Naive thymus-derived CD4-positive, alpha-beta T cell (primary cell): ENCODE measurements at regions not wholly inside any gene's neighbourhood (a gene's known extent, or its start where the extent isn't known, plus 50 kb on each side); places are given as distances from the start of the nearest gene placed in this dataset.
"Not testable (repeated sequence)": the region's sequence is repeated elsewhere in the genome, so short reads cannot be mapped to it uniquely, and the experiment has no call there.

Experiments
- ATAC-seq: fragments of 150-1000 bp; cut with Tn5 transposase; 2 replicates; pipeline ENCODE4 v1.10.0; 2021; ENCODE audit warnings: mild to moderate bottlenecking, moderate library complexity
- CTCF ChIA-PET: fragments of 350-600 bp; sonication (Branson Sonifier 250); formaldehyde crosslinking; loops from one replicate; lab custom pipeline; 2021; ENCODE audit warnings: antibody characterized with exemption; lab: Charles Lee
- POLR2A ChIA-PET: fragments of 350-600 bp; sonication (Branson Sonifier 250); formaldehyde crosslinking; loops from one replicate; lab custom pipeline; 2021; ENCODE audit warnings: antibody characterized with exemption, inconsistent platforms; lab: Charles Lee
- DNase-seq, 9 donors: peaks; one replicate each; pipeline versions ENCODE4 v3.0.0 to v3.0.0-alpha.2; 2020 to 2022; ENCODE audit warnings: mixed read lengths in 1 of 9
- H3K27ac ChIP-seq: one replicate; pipeline ENCODE4 v1.7.0; 2013; ENCODE audit warnings: mild to moderate bottlenecking, low read depth, low read length, moderate library complexity
- H3K27me3 ChIP-seq, 2 donors: one replicate each; pipeline ENCODE4 v1.7.0; 2013; ENCODE audit warnings: low read length in 2 of 2, mild to moderate bottlenecking in 2 of 2, moderate library complexity in 2 of 2; ENCODE audit not compliant: control insufficient read depth in 2 of 2, insufficient read depth in 2 of 2
- H3K36me3 ChIP-seq, 3 experiments: 1 replicate in 2 of 3; 2 replicates in 1 of 3; pipeline ENCODE4 v1.7.0; 2013; ENCODE audit warnings: low read length in 3 of 3, mild to moderate bottlenecking in 3 of 3, moderate library complexity in 1 of 3; ENCODE audit not compliant: insufficient read depth in 3 of 3, control insufficient read depth in 2 of 3
- H3K4me1 ChIP-seq, 2 donors: one replicate each; pipeline ENCODE4 v1.7.0; 2013; ENCODE audit warnings: low read length in 2 of 2, mild to moderate bottlenecking in 2 of 2, moderate library complexity in 1 of 2; ENCODE audit not compliant: control insufficient read depth in 2 of 2, insufficient read depth in 2 of 2
- H3K4me3 ChIP-seq: 2 replicates; pipeline ENCODE4 v1.7.0; 2013; ENCODE audit warnings: mild to moderate bottlenecking, low read length
- H3K9me3 ChIP-seq, 3 experiments: 1 replicate in 2 of 3; 2 replicates in 1 of 3; pipeline ENCODE4 v1.7.0; 2013; ENCODE audit warnings: low read length in 3 of 3; ENCODE audit not compliant: control insufficient read depth in 2 of 3
- H3K27ac Mint-ChIP-seq, 9 donors: one replicate each; pipeline ENCODE4 v1.8.0; 2020 to 2022; ENCODE audit warnings: mixed read lengths in 9 of 9, mild to moderate bottlenecking in 8 of 9, moderate library complexity in 5 of 9, inconsistent platforms in 2 of 9
- H3K27me3 Mint-ChIP-seq, 5 donors: one replicate each; pipeline ENCODE4 v1.8.0; 2021 to 2022; ENCODE audit warnings: mixed read lengths in 5 of 5, mild to moderate bottlenecking in 1 of 5
- H3K36me3 Mint-ChIP-seq, 5 donors: one replicate each; pipeline ENCODE4 v1.8.0; 2020 to 2022; ENCODE audit warnings: mixed read lengths in 5 of 5, mild to moderate bottlenecking in 3 of 5, inconsistent platforms in 1 of 5
- H3K4me1 Mint-ChIP-seq, 7 donors: one replicate each; pipeline ENCODE4 v1.8.0; 2020 to 2022; ENCODE audit warnings: mixed read lengths in 7 of 7, mild to moderate bottlenecking in 3 of 7, inconsistent platforms in 1 of 7
- H3K4me3 Mint-ChIP-seq, 10 donors: one replicate each; pipeline ENCODE4 v1.8.0; 2020 to 2022; ENCODE audit warnings: mild to moderate bottlenecking in 10 of 10, mixed read lengths in 10 of 10, moderate library complexity in 6 of 10, inconsistent platforms in 2 of 10
- H3K9me3 Mint-ChIP-seq, 11 donors: one replicate each; pipeline ENCODE4 v1.8.0; 2020 to 2022; ENCODE audit warnings: mixed read lengths in 11 of 11, mild to moderate bottlenecking in 4 of 11, inconsistent platforms in 1 of 11, moderate library complexity in 1 of 11
- intact Hi-C, 2 donors: fragments of 100-400 bp; cut with micrococcal nuclease; formaldehyde crosslinking; loops; one replicate each; pipeline ENCODE4 v1.15.1; 2023

- Histone ChIP-seq H3K36me3 (no peaks in the 10 kb centered on the region), H3K4me1 (no peaks in the 10 kb centered on the region), H3K27me3 (no peaks in the 10 kb centered on the region), H3K9me3 (no peaks in the 10 kb centered on the region), H3K27ac (no peak overlapping the region), H3K4me3 (no peak overlapping the region)
- H3K27ac Mint-ChIP-seq = no peak overlapping the region
- intact Hi-C loops = no loop called here
- H3K4me1 Mint-ChIP-seq = no peaks in the 10 kb centered on the region
- no peak for DNase-seq
- H3K9me3 Mint-ChIP-seq = no peaks in the 10 kb centered on the region
- H3K27me3 Mint-ChIP-seq = no peaks in the 10 kb centered on the region
- no peak for ATAC-seq
- H3K4me3 Mint-ChIP-seq = no peak overlapping the region
- CTCF ChIA-PET = no interaction called here
- POLR2A ChIA-PET = no interaction called here
- peaks cover 0 to 3% (median 0%) of the 10 kb centered on the region in 5 donors for H3K36me3 Mint-ChIP-seq
These were observed 53.9 kb upstream of the RCE1 start for GRCh38 chr11:66789097-66789890.

DNA sequence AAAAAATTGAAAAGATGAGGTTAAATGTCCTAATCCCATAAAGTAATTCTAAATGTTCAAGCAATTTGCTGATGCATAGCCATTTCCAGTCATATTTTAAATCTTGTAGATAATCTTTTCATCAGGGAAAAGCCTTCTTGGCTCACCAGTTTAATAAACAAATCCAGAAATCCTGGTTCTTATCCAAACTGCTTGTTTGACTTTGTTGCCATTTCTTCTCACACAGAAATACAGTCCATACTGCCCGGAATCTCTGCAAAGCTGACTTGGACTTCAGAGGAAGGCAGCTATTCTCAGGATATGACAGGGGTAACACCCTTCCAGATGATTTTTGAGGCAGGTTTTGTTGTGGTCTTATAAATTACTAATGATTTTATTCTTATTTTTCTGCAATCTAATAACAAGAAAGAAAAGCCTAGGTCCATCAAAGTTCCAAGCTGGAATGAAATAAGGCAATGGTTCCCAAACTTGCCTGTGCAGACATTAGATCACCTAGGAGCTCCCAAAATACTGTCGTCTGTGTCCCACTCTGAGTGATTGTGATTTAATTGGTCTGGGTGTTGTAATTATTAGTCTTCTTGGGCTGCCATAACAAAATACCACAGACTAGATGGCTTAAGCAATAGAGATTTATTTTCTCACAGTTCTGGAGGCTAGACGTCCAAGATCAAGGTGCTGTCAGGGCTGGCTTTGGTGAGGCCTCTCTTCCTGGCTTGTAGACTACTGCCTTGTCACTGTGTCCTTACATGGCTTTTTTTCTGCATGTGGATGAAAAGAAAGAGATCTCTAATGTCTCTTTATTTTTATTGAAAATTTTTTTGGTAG is 55.1 kb upstream of the RCE1 start:
- Mint-ChIP-seq H3K27me3 (no peaks in the 10 kb centered on the region), H3K4me3 (no peak overlapping the region), H3K36me3 (peaks cover 0 to 5% (median 0%) of the 10 kb centered on the region in 5 donors), H3K9me3 (no peaks in the 10 kb centered on the region), H3K27ac (no peak overlapping the region), H3K4me1 (no peaks in the 10 kb centered on the region)
- no peak overlapping the region for H3K27ac ChIP-seq
- ChIA-PET POLR2A (no interaction called here), CTCF (no interaction called here)
- no peaks in the 10 kb centered on the region for H3K36me3 ChIP-seq
- intact Hi-C loops = no loop called here
- H3K4me1 ChIP-seq = no peaks in the 10 kb centered on the region
- no peak for DNase-seq
- H3K9me3 ChIP-seq = no peaks in the 10 kb centered on the region
- no peak overlapping the region for H3K4me3 ChIP-seq
- H3K27me3 ChIP-seq = no peaks in the 10 kb centered on the region
- no peak for ATAC-seq

DNA sequence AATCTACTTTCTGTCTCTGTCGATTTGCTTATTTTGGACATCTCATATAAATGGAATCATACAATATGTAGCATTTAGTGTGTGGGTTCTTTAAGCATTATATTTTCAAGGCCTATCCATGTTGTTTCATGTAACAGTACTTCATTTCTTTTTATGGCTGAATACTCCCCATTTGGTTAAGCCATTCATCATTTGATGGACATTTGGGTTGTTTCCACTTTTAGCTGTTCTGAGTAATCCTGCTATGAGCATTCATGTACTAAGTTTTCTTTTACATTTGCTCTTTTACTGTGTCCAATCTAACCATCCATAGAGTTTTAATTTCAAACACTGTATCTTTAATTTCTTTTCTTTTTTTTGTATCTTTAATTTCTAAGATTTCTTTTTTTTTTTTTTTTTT is 55.6 kb upstream of the SPTBN2 start:
- H3K4me1 Mint-ChIP-seq = peaks cover 0 to 4% (median 0%) of the 10 kb centered on the region in 7 donors

DNA sequence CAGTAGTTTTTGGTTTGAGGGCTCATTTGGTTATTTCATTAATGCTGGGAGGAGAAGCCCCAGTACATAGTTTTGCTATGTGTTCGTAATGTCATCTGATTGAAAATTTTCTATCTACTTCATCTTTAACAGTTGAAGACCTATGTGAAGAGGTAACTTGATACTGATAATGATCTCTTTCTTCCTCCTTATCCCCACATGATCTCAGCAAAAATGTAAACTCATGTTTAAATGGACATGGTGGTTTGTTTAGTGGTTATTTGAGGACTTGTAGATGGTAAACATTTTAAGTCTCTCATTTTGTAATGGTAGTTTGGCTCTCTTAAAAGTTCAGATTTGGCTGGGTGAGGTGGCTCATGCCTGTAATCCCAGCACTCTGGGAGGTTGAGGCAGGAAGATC is 53.7 kb upstream of the SPTBN2 start:
- CTCF ChIA-PET = no interaction called here
- intact Hi-C loops = no loop called here
- no peak for ATAC-seq

More for the DNA sequence above, 55.6 kb upstream of the SPTBN2 start:
- Mint-ChIP-seq H3K9me3 (no peaks in the 10 kb centered on the region), H3K36me3 (peaks cover 0 to 5% (median 4%) of the 10 kb centered on the region in 5 donors), H3K27ac (no peak overlapping the region), H3K4me3 (no peak overlapping the region), H3K27me3 (no peaks in the 10 kb centered on the region)
- Histone ChIP-seq H3K27ac (no peak overlapping the region), H3K27me3 (no peaks in the 10 kb centered on the region), H3K9me3 (no peaks in the 10 kb centered on the region), H3K36me3 (no peaks in the 10 kb centered on the region), H3K4me3 (no peak overlapping the region), H3K4me1 (no peaks in the 10 kb centered on the region)
- intact Hi-C loops = no loop called here
- DNase-seq (no peak), ATAC-seq (no peak)
- ChIA-PET CTCF (interaction anchor here (0.6 kb wide), 1 partner anchor 86 kb away, joined by 4 read pairs; no protein-coding TSS in a partner anchor), POLR2A (no interaction called here)

DNA sequence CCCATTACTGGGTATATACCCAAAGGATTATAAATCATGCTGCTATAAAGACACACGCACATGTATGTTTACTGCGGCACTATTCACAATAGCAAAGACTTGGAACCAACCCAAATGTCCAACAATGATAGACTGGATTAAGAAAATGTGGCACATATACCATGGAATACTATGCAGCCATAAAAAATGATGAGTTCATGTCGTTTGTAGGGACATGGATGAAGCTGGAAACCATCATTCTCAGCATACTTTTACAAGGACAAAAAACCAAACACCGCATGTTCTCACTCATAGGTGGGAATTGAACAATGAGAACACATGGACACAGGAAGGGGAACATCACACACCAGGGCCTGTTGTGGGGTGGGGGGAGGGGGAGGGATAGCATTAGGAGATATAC is 50.6 kb upstream of the SPTBN2 start:
- H3K4me3 ChIP-seq, H3K4me3 Mint-ChIP-seq, H3K36me3 Mint-ChIP-seq, H3K36me3 ChIP-seq, H3K27me3 ChIP-seq, H3K27ac Mint-ChIP-seq, H3K27ac ChIP-seq, intact Hi-C loops, H3K9me3 Mint-ChIP-seq, DNase-seq, H3K27me3 Mint-ChIP-seq, ATAC-seq, H3K4me1 ChIP-seq, CTCF ChIA-PET, H3K4me1 Mint-ChIP-seq, H3K9me3 ChIP-seq, POLR2A ChIA-PET: not testable (repeated sequence)

More for the DNA sequence above, 53.7 kb upstream of the SPTBN2 start:
- Mint-ChIP-seq H3K4me1 (peaks cover 0 to 4% (median 0%) of the 10 kb centered on the region in 7 donors), H3K4me3 (no peak overlapping the region), H3K36me3 (peaks cover 0 to 5% (median 4%) of the 10 kb centered on the region in 5 donors), H3K27ac (no peak overlapping the region), H3K9me3 (no peaks in the 10 kb centered on the region), H3K27me3 (no peaks in the 10 kb centered on the region)
- Histone ChIP-seq H3K36me3 (no peaks in the 10 kb centered on the region), H3K27ac (no peak overlapping the region), H3K27me3 (no peaks in the 10 kb centered on the region), H3K9me3 (no peaks in the 10 kb centered on the region), H3K4me3 (no peak overlapping the region), H3K4me1 (no peaks in the 10 kb centered on the region)
- POLR2A ChIA-PET = no interaction called here
- DNase-seq = no peak
